ENCODE measurements at regions not wholly inside any gene's neighbourhood (a gene's known extent, or its start where the extent isn't known, plus 50 kb on each side); places are given as distances from the start of the nearest gene placed in this dataset.

GRCh38 chr3:66152336-66152735 is 68.5 kb upstream of the SLC25A26 start:
- no peak overlapping the region for H3K27ac ChIP-seq
- TF ChIP-seq ZFX (IDR thresholded peaks at IDR 0.05; ENCODE audit: borderline replicate concordance) = no peak
- no peak for TF ChIP-seq CTCF (IDR thresholded peaks at IDR 0.05)

GRCh38 chr3:66150977-66151376 is 69.8 kb upstream of the SLC25A26 start:
- H3K27ac ChIP-seq = no peak overlapping the region
- TF ChIP-seq CTCF (IDR thresholded peaks at IDR 0.05) (no peak), ZFX (IDR thresholded peaks at IDR 0.05; ENCODE audit: borderline replicate concordance) (no peak)

GRCh38 chr3:66149269-66149668 is 71.5 kb upstream of the SLC25A26 start:
- no peak overlapping the region for H3K27ac ChIP-seq
- TF ChIP-seq ZFX (IDR thresholded peaks at IDR 0.05; ENCODE audit: borderline replicate concordance) (no peak), CTCF (IDR thresholded peaks at IDR 0.05) (no peak)

GRCh38 chr3:66145408-66145733 is 75.4 kb upstream of the SLC25A26 start:
- TF ChIP-seq CTCF (IDR thresholded peaks at IDR 0.05) (no peak), ZFX (IDR thresholded peaks at IDR 0.05; ENCODE audit: borderline replicate concordance) (no peak)

GRCh38 chr3:66144568-66145407 is 76.0 kb upstream of the SLC25A26 start:
- TF ChIP-seq CTCF (IDR thresholded peaks at IDR 0.05) (no peak), ZFX (IDR thresholded peaks at IDR 0.05; ENCODE audit: borderline replicate concordance) (no peak)
- no peak overlapping the region for H3K27ac ChIP-seq

More at GRCh38 chr3:66145408-66145733, 75.4 kb upstream of the SLC25A26 start:
- no peak overlapping the region for H3K27ac ChIP-seq

- H3K27ac ChIP-seq = no peak overlapping the region
- TF ChIP-seq CTCF (IDR thresholded peaks at IDR 0.05) (no peak), ZFX (IDR thresholded peaks at IDR 0.05; ENCODE audit: borderline replicate concordance) (no peak)
Measured at GRCh38 chr3:66142079-66142478, 78.7 kb upstream of the SLC25A26 start.

- H3K27ac ChIP-seq = no peak overlapping the region
- no peak for TF ChIP-seq CTCF (IDR thresholded peaks at IDR 0.05)
- no peak for TF ChIP-seq ZFX (IDR thresholded peaks at IDR 0.05; ENCODE audit: borderline replicate concordance)
Measured at GRCh38 chr3:66140743-66141372, 79.9 kb upstream of the SLC25A26 start.

Measured in 22Rv1 (cell line).